GM20000 (cell line): ENCODE measurements at regions not wholly inside any gene's neighbourhood (a gene's known extent, or its start where the extent isn't known, plus 50 kb on each side); places are given as distances from the start of the nearest gene placed in this dataset.

Experiments used
- DNase-seq: peaks from one replicate; pipeline ENCODE4 v3.0.0; 2012; ENCODE audit warnings: low spot score
- TF ChIP-seq, protein P1 (sequence below): IDR thresholded peaks from 2 replicates; pipeline ENCODE4 v1.5.1; 2012; ENCODE audit warnings: mild to moderate bottlenecking, control low read depth; ENCODE audit errors: extremely low read depth, missing control alignments

DNA sequence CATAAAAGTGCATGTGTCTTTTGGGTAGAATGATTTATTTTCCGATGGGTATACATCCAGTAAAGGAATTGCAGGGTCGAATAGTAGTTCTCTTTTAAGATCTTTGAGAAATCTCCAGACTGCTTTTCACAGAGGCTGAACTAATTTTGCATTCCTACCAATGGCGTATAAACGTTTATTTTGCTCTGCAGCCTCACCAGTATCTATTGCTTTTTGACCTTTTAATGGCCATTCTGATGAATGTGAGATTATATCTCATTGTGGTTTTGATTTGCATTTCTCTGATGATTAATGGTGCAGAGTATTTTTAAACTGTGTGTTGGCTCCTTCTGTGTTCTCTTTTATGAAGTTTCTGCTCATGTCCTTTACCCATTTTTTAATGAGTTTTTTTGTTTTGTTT, 1020.1 kb downstream of the NXPH1 start:
- no peak for DNase-seq
- TF ChIP-seq, protein P1, sequence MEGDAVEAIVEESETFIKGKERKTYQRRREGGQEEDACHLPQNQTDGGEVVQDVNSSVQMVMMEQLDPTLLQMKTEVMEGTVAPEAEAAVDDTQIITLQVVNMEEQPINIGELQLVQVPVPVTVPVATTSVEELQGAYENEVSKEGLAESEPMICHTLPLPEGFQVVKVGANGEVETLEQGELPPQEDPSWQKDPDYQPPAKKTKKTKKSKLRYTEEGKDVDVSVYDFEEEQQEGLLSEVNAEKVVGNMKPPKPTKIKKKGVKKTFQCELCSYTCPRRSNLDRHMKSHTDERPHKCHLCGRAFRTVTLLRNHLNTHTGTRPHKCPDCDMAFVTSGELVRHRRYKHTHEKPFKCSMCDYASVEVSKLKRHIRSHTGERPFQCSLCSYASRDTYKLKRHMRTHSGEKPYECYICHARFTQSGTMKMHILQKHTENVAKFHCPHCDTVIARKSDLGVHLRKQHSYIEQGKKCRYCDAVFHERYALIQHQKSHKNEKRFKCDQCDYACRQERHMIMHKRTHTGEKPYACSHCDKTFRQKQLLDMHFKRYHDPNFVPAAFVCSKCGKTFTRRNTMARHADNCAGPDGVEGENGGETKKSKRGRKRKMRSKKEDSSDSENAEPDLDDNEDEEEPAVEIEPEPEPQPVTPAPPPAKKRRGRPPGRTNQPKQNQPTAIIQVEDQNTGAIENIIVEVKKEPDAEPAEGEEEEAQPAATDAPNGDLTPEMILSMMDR, result no peak

DNA sequence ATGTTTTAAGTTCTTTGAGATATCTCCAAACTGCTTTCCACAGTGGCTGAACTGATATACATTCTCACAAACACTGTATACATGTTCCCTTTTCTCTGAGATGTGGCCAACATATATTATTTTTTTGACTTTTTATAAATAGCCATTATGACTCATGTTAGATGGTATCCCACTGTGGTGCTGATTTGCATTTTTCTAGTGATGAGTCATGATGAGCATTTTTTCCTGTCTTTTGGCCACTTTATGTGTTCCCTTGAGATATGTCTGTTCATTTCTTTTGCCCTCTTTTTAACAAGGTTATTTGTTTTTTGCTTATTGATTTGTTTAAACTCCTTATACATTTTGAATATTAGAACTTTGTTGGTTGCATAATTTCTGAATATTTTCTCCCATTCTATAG, 1055.1 kb downstream of the NXPH1 start:
- TF ChIP-seq, protein P1, result no peak
- no peak for DNase-seq

DNA sequence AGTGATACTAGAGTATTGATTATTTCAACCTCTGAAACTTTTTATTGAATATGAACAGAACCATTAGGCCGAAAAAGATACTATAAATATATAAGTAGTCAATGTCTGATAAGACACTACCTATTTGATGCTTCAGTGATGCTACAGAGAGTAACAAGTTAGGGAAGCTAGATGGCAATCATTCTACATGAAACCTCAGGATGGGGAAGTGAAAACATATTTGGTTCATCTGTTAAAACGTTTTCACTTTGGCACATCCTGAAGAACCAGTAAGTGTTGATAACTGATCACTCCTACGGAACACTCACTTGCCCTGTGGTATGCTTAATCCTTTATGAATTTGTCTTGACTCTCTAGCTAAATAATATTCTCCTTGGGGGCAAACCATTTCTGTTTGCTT, 1064.9 kb downstream of the NXPH1 start:
- TF ChIP-seq, protein P1, result no peak
- no peak for DNase-seq

DNA sequence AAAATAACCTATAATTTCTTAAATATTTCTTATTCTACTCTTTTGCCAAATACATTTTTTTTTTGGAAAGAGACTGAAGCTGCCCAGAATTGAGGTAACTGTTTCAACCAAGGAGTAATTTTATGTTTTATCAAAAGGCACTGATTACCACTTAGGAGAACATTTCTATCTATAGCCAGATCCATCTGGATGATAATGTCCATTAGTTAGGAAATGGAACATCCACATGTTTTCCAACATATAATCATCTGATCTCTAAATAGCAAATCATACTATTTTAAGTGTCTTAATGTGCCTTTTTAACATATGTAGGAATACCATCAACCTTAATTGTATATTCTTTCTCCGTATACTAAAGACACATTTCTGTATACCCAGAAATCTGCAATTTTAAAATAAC, 1068.9 kb downstream of the NXPH1 start:
- TF ChIP-seq, protein P1, result no peak
- no peak for DNase-seq

DNA sequence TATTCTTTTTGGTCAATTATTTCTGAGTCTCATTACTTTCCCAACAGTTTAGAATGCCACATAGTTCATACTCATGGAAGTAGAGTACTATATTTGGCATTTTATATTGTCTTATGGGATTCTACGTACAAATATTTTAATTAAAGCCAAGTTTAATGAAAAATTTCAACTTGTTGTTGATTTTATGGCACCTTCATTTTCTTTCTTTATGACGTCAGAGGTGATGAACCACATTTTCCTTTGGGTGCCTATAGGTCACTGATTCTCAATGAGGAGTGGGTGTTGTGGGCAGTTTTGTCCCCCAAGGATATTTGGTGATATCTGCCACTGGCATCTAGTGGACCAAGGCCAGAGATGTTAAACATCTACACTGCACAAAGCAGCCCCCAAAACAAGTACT, 1071.3 kb downstream of the NXPH1 start:
- no peak for DNase-seq
- TF ChIP-seq, protein P1, result no peak

DNA sequence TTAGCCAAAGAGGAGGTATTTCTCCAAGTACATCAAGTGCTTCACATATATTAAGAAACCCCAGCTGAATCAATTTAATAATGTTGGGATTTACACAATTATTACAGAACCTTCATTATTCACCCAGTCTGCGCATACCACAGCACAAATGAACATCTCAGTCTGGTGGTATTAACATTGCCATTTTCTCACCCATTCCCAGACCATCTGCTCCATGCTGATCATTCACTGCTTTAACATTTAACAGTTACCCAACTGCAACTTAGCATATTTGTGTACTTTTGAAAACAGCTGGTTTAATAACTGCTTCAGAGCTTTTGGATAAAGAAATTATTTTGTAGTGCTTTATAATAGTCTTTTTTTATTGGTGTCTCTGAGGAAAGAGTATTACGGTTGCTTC, 1072.1 kb downstream of the NXPH1 start:
- TF ChIP-seq, protein P1, result no peak
- no peak for DNase-seq

DNA sequence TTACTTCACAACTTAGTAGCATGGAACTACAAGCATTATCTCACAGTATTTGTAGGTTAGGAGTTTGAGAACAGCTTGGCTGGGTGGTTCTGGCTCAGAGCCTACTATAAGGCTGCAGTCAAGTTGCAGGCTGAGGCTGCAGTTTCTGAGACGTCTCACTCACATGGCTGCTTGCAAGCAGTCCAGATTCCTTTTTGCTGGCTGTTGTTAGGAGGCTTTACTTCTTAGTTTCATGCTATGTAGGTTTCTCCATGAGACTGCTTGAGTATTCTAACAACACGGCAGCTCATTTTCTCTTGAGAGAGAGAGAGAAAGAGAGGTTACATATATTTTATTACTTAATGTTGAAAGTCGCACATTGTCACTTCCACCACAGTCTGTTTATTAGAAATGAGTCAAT, 1073.9 kb downstream of the NXPH1 start:
- TF ChIP-seq, protein P1, result no peak
- no peak for DNase-seq

DNA sequence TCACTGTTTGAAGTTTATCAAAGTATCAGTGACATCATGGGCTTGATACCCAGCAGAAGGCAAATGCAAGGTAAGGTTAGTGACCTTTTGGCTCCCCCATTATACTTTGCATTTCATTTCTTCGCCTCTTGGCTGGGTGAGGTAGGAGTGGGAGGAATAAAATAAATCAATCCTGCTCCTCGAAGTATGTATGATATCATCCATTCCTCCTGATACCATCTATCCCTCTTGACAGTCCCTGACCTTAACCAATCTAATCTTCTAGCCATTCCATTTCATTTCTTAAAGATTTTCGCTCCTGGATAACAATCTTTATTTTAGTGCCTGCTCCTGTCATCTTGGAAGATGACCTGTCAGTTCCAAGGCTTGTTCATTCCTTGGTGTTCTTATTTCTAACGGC, 1083.3 kb downstream of the NXPH1 start:
- TF ChIP-seq, protein P1, result no peak
- no peak for DNase-seq
